PC-9 (cell line): ENCODE measurements at regions not wholly inside any gene's neighbourhood (a gene's known extent, or its start where the extent isn't known, plus 50 kb on each side); places are given as distances from the start of the nearest gene placed in this dataset.

Experiments
- BruUV-seq: library from RNA; stranded (reverse); fragments of 400-500 nt; replicated peaks from 2 replicates; lab custom pipeline; 2021; lab: Mats Ljungman, UMichigan
- CTCF ChIA-PET: fragments of 300-600 bp; sonication (Branson Sonifier 250); formaldehyde crosslinking; loops from one replicate; lab custom pipeline; 2022; ENCODE audit warnings: antibody characterized with exemption; lab: Charles Lee
- POLR2A ChIA-PET: fragments of 300-600 bp; sonication (Branson Sonifier 250); formaldehyde crosslinking; loops from one replicate; lab custom pipeline; 2022; ENCODE audit warnings: antibody characterized with exemption; ENCODE audit not compliant: unreplicated experiment; lab: Charles Lee
- DNase-seq, 2 experiments: peaks; one replicate each; pipeline versions ENCODE4 v3.0.0 to v3.0.0-alpha.2; 2015 to 2022; ENCODE audit warnings: mixed read lengths in 1 of 2
- H2AFZ ChIP-seq: fragments of 200-600 bp; sonication (generic); 2 replicates; pipeline ENCODE4 v1.8.1; 2017; ENCODE audit warnings: antibody characterized with exemption
- H3F3A ChIP-seq: fragments of 200-600 bp; sonication (generic); 2 replicates; pipeline ENCODE4 v1.8.1; 2017; ENCODE audit warnings: antibody characterized with exemption, mild to moderate bottlenecking, low read depth; ENCODE audit not compliant: insufficient read depth
- H3K27ac ChIP-seq: fragments of 200-600 bp; sonication (generic); 2 replicates; pipeline ENCODE4 v1.6.1; 2016; ENCODE audit warnings: mixed run types
- H3K27me3 ChIP-seq: fragments of 200-600 bp; sonication (generic); 2 replicates; pipeline ENCODE4 v1.6.1; 2016; ENCODE audit warnings: low read depth, mixed run types; ENCODE audit not compliant: insufficient read depth
- H3K36me3 ChIP-seq: fragments of 200-600 bp; sonication (generic); 2 replicates; pipeline ENCODE4 v1.6.1; 2016; ENCODE audit warnings: low read depth, mixed run types
- H3K4me1 ChIP-seq: fragments of 200-600 bp; sonication (generic); replicated peaks from 2 replicates; pipeline ENCODE4 v1.6.1; 2016; ENCODE audit warnings: mixed run types; ENCODE audit not compliant: insufficient read depth
- H3K4me2 ChIP-seq: fragments of 200-600 bp; sonication (generic); 2 replicates; pipeline ENCODE4 v1.6.1; 2017; ENCODE audit warnings: mixed run types
- H3K4me3 ChIP-seq: fragments of 200-600 bp; sonication (generic); 2 replicates; pipeline ENCODE4 v1.6.1; 2016; ENCODE audit warnings: mixed run types
- H3K79me2 ChIP-seq: fragments of 200-600 bp; sonication (generic); 2 replicates; pipeline ENCODE4 v1.6.1; 2017; ENCODE audit warnings: low read depth, mixed run types
- H3K9me2 ChIP-seq: fragments of 200-600 bp; sonication (generic); 2 replicates; pipeline ENCODE4 v1.8.1; 2017; ENCODE audit warnings: mild to moderate bottlenecking; ENCODE audit not compliant: insufficient read depth
- H3K9me3 ChIP-seq: fragments of 200-600 bp; sonication (generic); 2 replicates; pipeline ENCODE4 v1.8.1; 2016; ENCODE audit warnings: low read depth; ENCODE audit not compliant: insufficient read depth
- H4K20me1 ChIP-seq: fragments of 200-600 bp; sonication (generic); 2 replicates; pipeline ENCODE4 v1.8.1; 2017; ENCODE audit not compliant: insufficient read depth
- CTCF ChIP-seq: fragments of 200-600 bp; sonication (generic); conservative IDR thresholded peaks from 2 replicates; pipeline ENCODE4 v1.6.1; 2017; ENCODE audit warnings: mixed run types, antibody characterized with exemption, mild to moderate bottlenecking, moderate library complexity
- EZH2 ChIP-seq: fragments of 200-600 bp; sonication (generic); IDR thresholded peaks from 2 replicates; pipeline ENCODE4 v1.8.0; 2017; ENCODE audit warnings: antibody characterized with exemption, low read depth
- intact Hi-C: fragments of 100-400 bp; cut with micrococcal nuclease; formaldehyde crosslinking; loops from one replicate; pipeline ENCODE4 v1.10.0; 2022; ENCODE audit not compliant: unreplicated experiment

GRCh38 chr22:27312565-27312964 is 489.0 kb downstream of the MN1 start:
- no peak for DNase-seq
- Histone ChIP-seq H3K27ac (no peak overlapping the region), H3K36me3 (no peaks in the 10 kb centered on the region), H3K27me3 (no peaks in the 10 kb centered on the region), H3K79me2 (no peaks in the 10 kb centered on the region), H3K9me2 (no peaks in the 10 kb centered on the region), H3F3A (no peaks in the 10 kb centered on the region), H2AFZ (no peak overlapping the region), H3K4me3 (no peak overlapping the region), H4K20me1 (no peaks in the 10 kb centered on the region), H3K9me3 (no peaks in the 10 kb centered on the region), H3K4me1 (no peaks in the 10 kb centered on the region), H3K4me2 (no peak overlapping the region)
- TF ChIP-seq EZH2 = no peak
- no peak for TF ChIP-seq CTCF
- BruUV-seq = no TSS peak
- intact Hi-C loops = no loop called here
- ChIA-PET CTCF (no interaction called here), POLR2A (no interaction called here)

- Histone ChIP-seq H3F3A (no peaks in the 10 kb centered on the region), H3K36me3 (no peaks in the 10 kb centered on the region), H3K27me3 (no peaks in the 10 kb centered on the region), H3K27ac (no peak overlapping the region), H4K20me1 (no peaks in the 10 kb centered on the region), H3K4me3 (no peak overlapping the region), H3K9me2 (no peaks in the 10 kb centered on the region), H3K4me2 (no peak overlapping the region), H3K9me3 (no peaks in the 10 kb centered on the region), H3K79me2 (no peaks in the 10 kb centered on the region), H3K4me1 (no peaks in the 10 kb centered on the region), H2AFZ (no peak overlapping the region)
- BruUV-seq = no TSS peak
- ChIA-PET POLR2A (no interaction called here), CTCF (no interaction called here)
- DNase-seq = peak in 1 of 2 experiments; percentile 17
- intact Hi-C loops = no loop called here
- TF ChIP-seq CTCF (no peak), EZH2 (no peak)
Observed at GRCh38 chr22:27312966-27313855, 488.3 kb downstream of the MN1 start.

GRCh38 chr22:27314276-27314807 is 487.2 kb downstream of the MN1 start:
- H3K79me2 ChIP-seq = no peaks in the 10 kb centered on the region
- H3K27ac ChIP-seq = no peak overlapping the region
- peak in 1 of 2 experiments; percentile 17 for DNase-seq
- 0 out of 2 replicates have a peak, but pooled peaks cover 4% of the 10 kb centered on the region for H3K9me3 ChIP-seq
- no peaks in the 10 kb centered on the region for H3F3A ChIP-seq
- intact Hi-C loops = no loop called here
- H3K9me2 ChIP-seq = no peaks in the 10 kb centered on the region
- no peaks in the 10 kb centered on the region for H3K27me3 ChIP-seq
- ChIA-PET POLR2A (no interaction called here), CTCF (no interaction called here)
- no peaks in the 10 kb centered on the region for H4K20me1 ChIP-seq
- H3K4me2 ChIP-seq = no peak overlapping the region
- no peak overlapping the region for H2AFZ ChIP-seq
- no peaks in the 10 kb centered on the region for H3K36me3 ChIP-seq
- no peak overlapping the region for H3K4me3 ChIP-seq
- TF ChIP-seq CTCF (no peak), EZH2 (no peak)
- BruUV-seq = no TSS peak
- H3K4me1 ChIP-seq = no peaks in the 10 kb centered on the region
